IMR-90 (cell line): ENCODE measurements at regions not wholly inside any gene's neighbourhood (a gene's known extent, or its start where the extent isn't known, plus 50 kb on each side); places are given as distances from the start of the nearest gene placed in this dataset.

Experiments used
- ATAC-seq: fragments of 200-7000 bp; cut with Tn5 transposase; 2 replicates; pipeline ENCODE4 v1.9.1; 2020; ENCODE audit warnings: low read depth, mild to moderate bottlenecking, moderate library complexity
- BruUV-seq: library from RNA; stranded (reverse); fragments of 400-500 nt; replicated peaks from 2 replicates; lab custom pipeline; 2021; lab: Mats Ljungman, UMichigan
- CTCF ChIA-PET: fragments of 300-600 bp; formaldehyde crosslinking; extraction: SDS; loops from one replicate; lab custom pipeline; 2021; ENCODE audit warnings: antibody characterized with exemption; lab: Yijun Ruan, JAX
- POLR2A ChIA-PET: fragments of 300-600 bp; sonication (Branson Sonifier 250); formaldehyde crosslinking; loops from one replicate; lab custom pipeline; 2022; ENCODE audit warnings: antibody characterized with exemption; ENCODE audit not compliant: unreplicated experiment; lab: Charles Lee
- DNase-seq: peaks from one replicate; pipeline ENCODE4 v3.0.0; 2013
- H2AFZ ChIP-seq: replicated peaks from 2 replicates; pipeline ENCODE3; 2013; ENCODE audit warnings: low read length, mild to moderate bottlenecking; ENCODE audit not compliant: poor library complexity
- H2AK5ac ChIP-seq: 2 replicates; pipeline ENCODE4 v1.6.1; 2013; ENCODE audit warnings: low read depth, low read length, inconsistent platforms
- H2AK9ac ChIP-seq: replicated peaks from 2 replicates; pipeline ENCODE3; 2013; ENCODE audit warnings: mild to moderate bottlenecking, low read depth, low read length, moderate library complexity; ENCODE audit not compliant: poor library complexity
- H2BK120ac ChIP-seq: 2 replicates; pipeline ENCODE4 v1.6.1; 2013; ENCODE audit warnings: low read depth, low read length, inconsistent platforms
- H2BK15ac ChIP-seq: 3 replicates; pipeline ENCODE4 v1.6.1; 2013; ENCODE audit warnings: low read depth, low read length, inconsistent platforms
- H2BK20ac ChIP-seq: 2 replicates; pipeline ENCODE4 v1.6.1; 2013; ENCODE audit warnings: low read depth, mild to moderate bottlenecking, inconsistent platforms, low read length, moderate library complexity
- H2BK5ac ChIP-seq: 2 replicates; pipeline ENCODE4 v1.6.1; 2013; ENCODE audit warnings: mild to moderate bottlenecking, low read depth, low read length, inconsistent platforms; ENCODE audit not compliant: poor library complexity, severe bottlenecking
- H3K14ac ChIP-seq: replicated peaks from 2 replicates; pipeline ENCODE4 v1.6.1; 2013; ENCODE audit warnings: low read depth, low read length, inconsistent platforms
- H3K18ac ChIP-seq: 2 replicates; pipeline ENCODE4 v1.6.1; 2013; ENCODE audit warnings: low read depth, low read length, control low read depth
- H3K23ac ChIP-seq: 2 replicates; pipeline ENCODE4 v1.6.1; 2013; ENCODE audit warnings: low read depth, low read length, inconsistent platforms
- H3K27ac ChIP-seq: 2 replicates; pipeline ENCODE4 v1.5.1; 2013; ENCODE audit warnings: mild to moderate bottlenecking, control low read depth, low read length; ENCODE audit not compliant: insufficient read depth
- H3K27me3 ChIP-seq: 2 replicates; pipeline ENCODE4 v1.6.1; 2013; ENCODE audit warnings: low read length; ENCODE audit not compliant: control insufficient read depth, insufficient read depth
- H3K36me3 ChIP-seq: 2 replicates; pipeline ENCODE4 v1.6.1; 2013; ENCODE audit warnings: low read length, mixed read lengths; ENCODE audit not compliant: control insufficient read depth, insufficient read depth
- H3K4ac ChIP-seq: 2 replicates; pipeline ENCODE4 v1.6.1; 2013; ENCODE audit warnings: low read depth, low read length, inconsistent platforms
- H3K4me1 ChIP-seq: 2 replicates; pipeline ENCODE4 v1.6.1; 2013; ENCODE audit warnings: low read length, mixed read lengths; ENCODE audit not compliant: control insufficient read depth, insufficient read depth
- H3K4me2 ChIP-seq: 2 replicates; pipeline ENCODE4 v1.6.1; 2013; ENCODE audit warnings: low read depth, mild to moderate bottlenecking, control low read depth, low read length, moderate library complexity
- H3K4me3 ChIP-seq: 2 replicates; pipeline ENCODE4 v1.5.1; 2013; ENCODE audit warnings: low read depth, mild to moderate bottlenecking, control low read depth, low read length, moderate library complexity; ENCODE audit not compliant: insufficient read depth
- H3K56ac ChIP-seq: 2 replicates; pipeline ENCODE4 v1.6.1; 2013; ENCODE audit warnings: low read length, inconsistent platforms; ENCODE audit not compliant: insufficient read depth; ENCODE audit errors: extremely low read depth
- H3K79me1 ChIP-seq, 2 experiments: 2 replicates each; pipeline ENCODE4 v1.6.1; 2013; ENCODE audit warnings: low read length in 2 of 2, inconsistent platforms in 1 of 2, low read depth in 1 of 2
- H3K9ac ChIP-seq: 2 replicates; pipeline ENCODE4 v1.6.1; 2013; ENCODE audit warnings: low read depth, low read length, control low read depth
- H3K9me1 ChIP-seq: 2 replicates; pipeline ENCODE4 v1.6.1; 2013; ENCODE audit warnings: low read length, inconsistent platforms; ENCODE audit not compliant: insufficient read depth
- H3K9me3 ChIP-seq: 2 replicates; pipeline ENCODE4 v1.6.1; 2013; ENCODE audit warnings: low read length; ENCODE audit not compliant: control insufficient read depth, insufficient read depth
- H4K20me1 ChIP-seq: 2 replicates; pipeline ENCODE4 v1.6.1; 2013; ENCODE audit warnings: low read length, inconsistent platforms; ENCODE audit not compliant: insufficient read depth
- H4K5ac ChIP-seq: 2 replicates; pipeline ENCODE4 v1.6.1; 2013; ENCODE audit warnings: mild to moderate bottlenecking, low read depth, low read length, control low read depth
- H4K8ac ChIP-seq, 2 experiments: 2 replicates each; pipeline ENCODE4 v1.6.1; 2013; ENCODE audit warnings: low read depth in 2 of 2, low read length in 2 of 2, control low read depth in 1 of 2, inconsistent platforms in 1 of 2
- H4K91ac ChIP-seq: 2 replicates; pipeline ENCODE4 v1.6.1; 2013; ENCODE audit warnings: low read depth, low read length, inconsistent platforms; ENCODE audit not compliant: insufficient read depth
- MAFK ChIP-seq: IDR thresholded peaks from 2 replicates; pipeline ENCODE4 v1.6.1; 2012; ENCODE audit warnings: low read depth, low read length, improper control_type of control experiment
- MAZ ChIP-seq: IDR thresholded peaks from 2 replicates; pipeline ENCODE4 v1.6.1; 2012; ENCODE audit warnings: low read depth, mild to moderate bottlenecking, low read length, improper control_type of control experiment, moderate library complexity, borderline replicate concordance
- NFE2L2 ChIP-seq: fragments of 150-350 bp; IDR thresholded peaks from 2 replicates; pipeline ENCODE4 v1.6.1; 2016; ENCODE audit warnings: low read depth, mild to moderate bottlenecking, low read length
- RAD21 ChIP-seq: IDR thresholded peaks from 2 replicates; pipeline ENCODE4 v1.6.1; 2012; ENCODE audit warnings: low read length, improper control_type of control experiment
- WGBS, 2 experiments: methylation state at CpG; one replicate each; pipeline versions ENCODE4 v1.1.5 to v1.1.7; 2013; ENCODE audit warnings: missing lambda C conversion rate in 2 of 2; ENCODE audit not compliant: insufficient read length in 1 of 2; ENCODE audit errors: extremely low coverage in 2 of 2; 5-methylcytosine and 5-hydroxymethylcytosine counted together
- dilution Hi-C: fragments of 300-500 bp; cut with HindIII; formaldehyde crosslinking; loops from one replicate; pipeline ENCODE4 v1.14.3; 2018; ENCODE audit warnings: low sequenced_read_pairs; ENCODE audit not compliant: unreplicated experiment
- in situ Hi-C: fragments of 300-500 bp; cut with MboI; formaldehyde crosslinking; loops from 3 replicates; pipeline ENCODE4 v1.14.3; 2019; ENCODE audit warnings: low sequenced_read_pairs, inconsistent platforms, mixed read lengths
- intact Hi-C: fragments of 100-400 bp; cut with micrococcal nuclease; formaldehyde crosslinking; loops from 2 replicates; pipeline ENCODE4 v1.10.0; 2022

GRCh38 chr18:77634494-77634893, 384.8 kb downstream of the GALR1 start:
- Histone ChIP-seq H3K4me2 (no peak overlapping the region), H3K9ac (no peak overlapping the region), H3K9me3 (peaks cover 28% of the 10 kb centered on the region), H3K14ac (no peak overlapping the region), H4K20me1 (no peaks in the 10 kb centered on the region), H3K18ac (no peak overlapping the region), H2BK120ac (no peak overlapping the region), H3K56ac (no peak overlapping the region), H4K91ac (no peak overlapping the region), H3K27ac (no peak overlapping the region), H3K23ac (no peak overlapping the region), H3K27me3 (no peaks in the 10 kb centered on the region), H3K79me1 (no peaks in the 10 kb centered on the region), H3K9me1 (no peaks in the 10 kb centered on the region), H2BK20ac (no peak overlapping the region), H3K4me1 (no peaks in the 10 kb centered on the region), H2BK5ac (no peak overlapping the region), H3K4ac (no peak overlapping the region), H2AK9ac (no peak overlapping the region), H4K8ac (no peak overlapping the region), H4K5ac (no peak overlapping the region), H2AK5ac (no peak overlapping the region), H2BK15ac (no peak overlapping the region), H2AFZ (no peak overlapping the region), H3K4me3 (no peak overlapping the region), H3K36me3 (no peaks in the 10 kb centered on the region)
- ATAC-seq (no peak), DNase-seq (no peak)
- ChIA-PET POLR2A (no interaction called here), CTCF (no interaction called here)
- TF ChIP-seq MAFK = no peak
- no peak for TF ChIP-seq NFE2L2
- TF ChIP-seq RAD21 = no peak
- TF ChIP-seq MAZ = no peak
- no CpG with 5 or more reads among the region's 7 CpGs for WGBS, 2 experiments
- in situ Hi-C loops (no loop called here), intact Hi-C loops (no loop called here), dilution Hi-C loops (no loop called here)
- no TSS peak for BruUV-seq
